Forelimb muscle (tissue), 1 donor: ENCODE measurements at regions not wholly inside any gene's neighbourhood (a gene's known extent, or its start where the extent isn't known, plus 50 kb on each side); places are given as distances from the start of the nearest gene placed in this dataset.
"Not testable (repeated sequence)": the region's sequence is repeated elsewhere in the genome, so short reads cannot be mapped to it uniquely, and the experiment has no call there.

Experiments used
- DNase-seq: peaks from one replicate; pipeline ENCODE4 v3.0.0-alpha.2; 2013; ENCODE audit warnings: low read depth

DNA sequence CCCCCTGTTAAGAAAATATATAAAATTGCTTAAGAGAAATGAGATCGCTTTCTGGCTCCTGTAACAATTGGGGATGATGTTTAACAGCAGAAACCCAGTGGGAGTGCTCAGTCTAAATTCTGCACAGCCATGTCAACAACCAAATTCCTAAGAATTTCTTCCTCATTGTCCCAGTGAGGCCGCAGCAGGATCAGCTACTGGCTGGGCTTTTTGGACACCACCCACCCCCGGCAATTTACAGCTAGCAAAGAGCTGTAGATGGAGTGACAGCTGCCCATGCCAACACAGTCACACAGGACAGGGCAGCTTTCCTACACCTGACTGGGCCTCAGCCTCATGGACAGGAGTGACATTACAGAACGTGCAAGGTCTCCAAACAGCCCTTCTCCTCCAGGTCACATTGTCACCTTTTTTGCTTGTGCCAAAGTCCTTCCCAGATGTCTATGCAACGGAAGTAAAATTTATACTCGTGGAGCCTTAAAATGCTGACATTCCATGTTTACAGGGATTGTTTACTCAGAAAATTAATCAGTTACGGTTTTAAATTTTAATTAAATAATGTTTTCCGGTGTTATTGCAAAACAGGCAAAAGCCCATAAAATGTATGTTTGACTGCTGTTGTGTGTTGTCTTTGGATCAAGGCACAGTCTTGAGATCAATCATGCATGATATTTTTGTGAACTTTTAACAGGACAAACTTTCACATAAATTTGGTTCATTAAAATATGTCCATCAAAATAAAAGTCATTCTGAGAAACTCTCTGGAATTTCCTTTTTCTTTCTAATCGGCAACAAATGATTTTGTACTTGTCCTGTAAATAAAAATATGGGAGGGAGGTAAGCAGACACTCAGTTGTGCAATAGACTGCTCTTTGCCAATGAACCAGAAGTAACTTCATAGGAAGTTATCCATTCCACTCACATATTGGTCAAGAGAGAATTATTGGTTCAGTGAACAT, 943.2 kb downstream of the MCTP2 start:
- DNase-seq: peak; percentile 76

GRCh38 chr15:95175914-95176658, 944.7 kb downstream of the MCTP2 start:
- no peak for DNase-seq

GRCh38 chr15:95176794-95177577, 945.6 kb downstream of the MCTP2 start:
- no peak for DNase-seq

- no peak for DNase-seq
Observed at GRCh38 chr15:95180530-95180929, 949.2 kb downstream of the MCTP2 start.

- no peak for DNase-seq
Observed at GRCh38 chr15:95182091-95182490, 950.7 kb downstream of the MCTP2 start.

DNA sequence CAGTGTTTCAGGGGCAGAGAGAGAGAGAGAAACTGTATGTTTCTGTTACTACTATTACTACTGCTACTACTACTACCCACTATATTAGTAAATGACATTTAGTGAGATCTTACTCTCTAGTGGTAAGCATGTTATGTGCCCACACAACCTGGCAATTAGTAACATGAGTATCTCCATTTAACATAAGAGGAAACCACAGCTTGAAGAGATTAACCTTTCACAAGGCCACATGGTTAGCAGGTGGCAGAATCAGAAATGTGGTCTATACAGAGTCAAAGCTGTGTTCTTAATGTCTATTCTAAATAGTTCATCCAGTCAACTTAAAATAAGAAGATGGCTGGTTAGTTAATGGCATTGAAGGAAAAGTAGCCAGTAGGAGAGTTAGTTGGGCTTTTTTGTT, 961.6 kb downstream of the MCTP2 start:
- DNase-seq: no peak

GRCh38 chr15:95194746-95195145, 963.4 kb downstream of the MCTP2 start:
- DNase-seq: no peak

DNA sequence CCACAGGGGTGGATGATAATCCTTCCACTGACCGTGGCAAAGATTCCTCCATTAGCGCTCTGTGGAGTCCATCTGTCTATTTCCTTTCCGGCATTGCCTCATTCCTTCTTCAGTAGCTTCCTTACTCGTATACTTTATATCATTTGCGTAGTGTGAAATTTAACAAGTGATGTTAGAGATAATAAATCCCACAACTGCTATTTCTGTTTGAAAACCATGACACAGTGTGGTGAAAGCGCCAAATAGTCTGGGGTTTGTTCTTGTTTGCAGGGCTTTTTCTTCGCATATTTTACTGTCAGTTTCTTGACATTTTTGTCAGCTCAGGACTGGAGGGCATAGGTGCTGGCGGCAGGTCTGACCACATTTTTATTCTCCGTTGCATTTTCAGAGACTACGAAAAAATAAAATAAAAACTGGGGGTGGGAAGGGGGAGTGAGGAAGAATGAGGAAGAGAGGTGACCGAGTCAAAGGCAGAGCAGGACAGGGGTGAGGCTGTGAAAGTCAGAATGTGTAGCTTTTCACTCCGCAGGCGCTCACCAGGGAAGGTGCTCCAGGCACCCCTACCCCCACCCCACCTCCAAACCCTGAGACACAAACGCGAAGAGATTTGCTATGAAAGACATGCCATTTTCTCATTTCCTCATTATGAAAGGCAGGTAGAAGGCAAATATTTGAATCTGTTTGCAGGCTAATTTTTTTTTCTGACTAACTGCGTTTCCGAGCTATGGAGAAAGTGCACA, 965.0 kb downstream of the MCTP2 start:
- no peak for DNase-seq

DNA sequence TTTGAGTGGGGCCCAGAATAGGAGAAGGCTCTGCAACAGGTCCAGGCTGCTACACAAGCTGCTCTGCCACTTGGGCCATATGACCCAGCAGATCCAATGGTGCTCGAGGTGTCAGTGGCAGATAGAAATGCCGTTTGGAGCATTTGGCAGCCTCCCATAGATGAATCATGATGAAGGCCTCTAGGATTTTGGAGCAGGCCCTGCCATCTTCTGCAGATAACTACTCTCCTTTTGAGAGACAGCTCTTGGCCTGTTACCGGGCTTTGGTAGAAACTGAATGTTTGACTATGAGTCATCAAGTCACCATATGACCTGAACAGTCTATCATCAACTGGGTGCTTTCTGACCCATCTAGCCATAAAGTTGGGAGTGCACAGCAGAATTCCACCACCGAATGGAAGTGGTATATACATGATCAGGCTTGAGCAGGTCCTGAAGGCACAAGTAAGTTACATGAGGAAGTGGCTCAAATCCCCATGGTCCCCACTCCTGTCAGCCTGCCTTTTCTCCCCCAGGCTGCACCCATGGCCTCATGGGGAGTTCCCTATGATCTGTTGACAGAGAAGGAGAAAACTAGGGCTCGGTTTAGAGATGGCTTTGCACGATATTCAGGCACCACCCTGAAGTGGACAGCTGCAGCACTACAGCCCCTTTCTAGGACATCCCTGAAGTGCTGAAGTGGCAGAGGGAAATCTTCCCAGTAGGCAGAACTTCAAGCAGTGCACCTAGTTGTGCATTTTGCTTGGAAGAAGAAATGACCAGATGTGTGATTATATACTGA, 971.4 kb downstream of the MCTP2 start:
- DNase-seq: no peak

DNA sequence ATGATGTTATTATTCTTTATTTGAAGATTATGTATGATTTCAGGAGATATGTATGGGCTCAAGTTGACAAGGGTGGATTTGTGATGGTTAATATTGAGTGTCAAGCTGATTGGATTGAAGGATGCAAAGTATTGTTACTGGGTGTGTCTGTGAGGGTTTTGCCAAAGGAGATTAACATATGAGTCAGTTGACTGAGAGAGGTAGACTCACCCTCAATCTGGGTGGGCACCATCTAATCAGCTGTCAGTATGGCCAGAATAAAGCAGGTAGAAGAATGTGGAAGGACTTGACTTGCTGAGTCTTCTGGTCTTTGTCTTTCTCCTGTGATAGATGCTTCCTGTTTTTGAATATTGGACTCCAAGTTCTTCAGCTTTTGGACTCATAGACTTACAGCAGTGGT, 973.7 kb downstream of the MCTP2 start:
- DNase-seq: no peak

DNA sequence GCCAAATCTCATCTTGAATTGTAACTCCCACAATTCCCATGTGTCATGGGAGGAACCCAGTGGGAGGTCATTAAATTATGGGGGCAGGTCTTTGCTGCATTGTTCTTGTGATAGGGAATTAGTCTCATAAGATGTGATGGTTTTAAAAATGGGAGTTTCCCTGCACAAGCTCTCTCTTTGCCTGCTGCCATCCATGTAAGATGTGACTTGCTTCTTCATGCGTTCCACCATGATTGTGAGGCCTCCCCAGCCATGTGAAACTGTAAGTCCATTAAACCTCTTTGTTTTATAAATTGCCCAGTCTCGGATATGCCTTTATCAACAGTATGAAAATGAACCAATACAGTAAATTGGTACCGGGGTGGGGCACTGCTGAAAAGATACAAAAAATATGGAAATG, 974.5 kb downstream of the MCTP2 start:
- DNase-seq: not testable (repeated sequence)

DNA sequence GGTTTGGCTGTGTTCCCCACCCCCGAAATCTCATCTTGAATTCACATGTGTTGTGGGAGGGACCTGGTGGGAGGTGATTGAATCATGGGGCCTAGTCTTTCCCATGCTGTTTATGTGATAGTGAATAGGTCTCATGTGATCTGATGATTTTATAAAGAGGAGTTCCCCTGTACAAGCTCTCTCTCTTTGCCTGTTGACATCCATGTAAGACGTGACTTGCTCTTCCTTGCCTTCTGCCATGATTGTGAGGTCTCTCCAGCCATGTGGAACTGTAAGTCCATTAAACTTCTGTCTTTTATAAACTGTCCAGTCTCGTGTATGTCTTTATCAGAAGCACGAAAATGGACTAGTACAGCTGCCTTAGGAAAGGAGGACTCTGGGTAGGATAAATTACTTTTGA, 976.7 kb downstream of the MCTP2 start:
- DNase-seq: no peak

DNA sequence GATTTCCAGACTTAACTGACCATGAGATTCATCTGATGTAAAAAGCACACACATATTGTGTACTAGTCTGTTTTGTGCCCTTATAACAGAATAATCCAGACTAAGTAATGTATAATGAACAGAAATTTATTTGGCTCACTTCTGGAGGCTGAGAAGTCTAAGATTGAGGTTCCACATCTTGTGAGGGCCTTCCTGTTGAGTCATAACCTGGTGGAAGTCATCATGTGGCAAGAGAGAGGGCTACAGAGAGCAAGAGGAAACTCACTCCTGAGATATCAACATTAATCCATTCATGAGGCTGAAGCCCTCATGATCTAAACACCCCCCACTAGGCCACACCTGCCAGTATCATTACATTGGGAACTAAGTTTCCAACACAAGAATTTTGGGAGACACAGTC, 977.6 kb downstream of the MCTP2 start:
- DNase-seq: no peak

- no peak for DNase-seq
Observed at GRCh38 chr15:95210436-95210981, 979.1 kb downstream of the MCTP2 start.

DNA sequence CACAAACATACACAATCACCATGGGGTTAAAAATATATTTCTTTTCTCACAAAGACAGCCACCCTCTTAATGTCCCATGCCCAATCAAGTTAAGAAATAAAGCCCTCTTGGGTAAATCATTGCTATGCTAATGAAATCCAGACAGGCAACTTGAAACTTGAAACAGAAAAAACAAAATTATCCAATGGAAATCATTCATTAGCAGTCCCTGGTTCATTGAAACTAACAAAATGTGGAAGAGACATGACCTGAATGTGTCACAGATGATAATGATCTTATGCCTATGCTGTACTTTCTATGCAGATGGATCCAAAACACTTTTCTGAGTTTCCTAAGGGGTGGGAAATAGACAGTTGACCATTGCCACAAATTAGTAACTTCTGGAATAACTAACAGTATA, 983.7 kb downstream of the MCTP2 start:
- DNase-seq: no peak

DNA sequence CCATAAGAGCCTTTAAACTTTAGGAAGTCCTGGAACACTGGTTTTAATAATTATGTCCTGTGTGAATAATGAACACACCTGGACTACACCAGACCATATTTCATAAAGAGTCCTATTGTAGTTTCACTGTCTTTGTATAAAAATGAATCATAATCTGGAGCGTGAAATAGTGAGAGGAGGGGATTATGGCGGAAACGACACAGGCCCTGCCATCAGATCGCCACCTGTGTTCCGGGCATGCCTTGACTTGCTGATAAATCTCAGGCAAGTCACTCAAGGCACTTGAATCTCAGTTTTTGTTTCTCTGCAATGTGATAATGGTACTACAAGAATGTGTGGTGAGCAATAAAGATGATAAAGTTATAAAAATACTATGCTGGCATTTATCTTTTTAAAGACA, 995.5 kb downstream of the MCTP2 start:
- no peak for DNase-seq

GRCh38 chr15:95227235-95227634, 995.9 kb downstream of the MCTP2 start:
- DNase-seq: no peak

DNA sequence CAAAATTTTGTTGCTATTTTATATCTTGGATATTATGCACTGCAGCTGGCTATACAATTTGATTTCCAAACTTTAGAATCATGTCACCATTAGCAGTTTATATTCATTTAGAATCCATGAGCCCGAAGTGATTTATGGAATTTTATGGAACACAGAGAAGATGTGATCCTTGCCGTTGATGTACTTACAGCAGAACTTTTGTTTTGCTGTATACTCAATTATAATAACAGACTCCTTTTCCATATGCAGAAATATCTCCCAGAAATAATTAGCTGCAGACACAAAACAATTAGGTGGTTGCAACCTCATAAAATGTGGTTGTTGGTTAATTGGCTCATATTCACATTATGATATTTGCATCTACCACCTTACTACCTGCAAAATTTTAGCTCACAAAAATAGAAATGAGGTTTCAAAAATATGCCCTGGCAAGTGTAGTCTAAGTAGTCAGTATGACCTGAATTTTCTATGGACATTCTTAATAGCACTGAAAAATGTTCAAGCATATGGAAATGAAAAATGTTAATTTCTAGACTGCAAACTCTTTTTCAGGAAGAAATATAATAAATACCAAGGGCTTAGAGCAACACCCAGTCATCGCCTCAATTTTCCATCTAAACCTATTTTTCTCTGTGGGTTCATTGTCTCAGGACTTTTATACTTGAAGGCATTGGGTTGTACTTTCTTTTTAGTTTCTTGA, 997.6 kb downstream of the MCTP2 start:
- no peak for DNase-seq

DNA sequence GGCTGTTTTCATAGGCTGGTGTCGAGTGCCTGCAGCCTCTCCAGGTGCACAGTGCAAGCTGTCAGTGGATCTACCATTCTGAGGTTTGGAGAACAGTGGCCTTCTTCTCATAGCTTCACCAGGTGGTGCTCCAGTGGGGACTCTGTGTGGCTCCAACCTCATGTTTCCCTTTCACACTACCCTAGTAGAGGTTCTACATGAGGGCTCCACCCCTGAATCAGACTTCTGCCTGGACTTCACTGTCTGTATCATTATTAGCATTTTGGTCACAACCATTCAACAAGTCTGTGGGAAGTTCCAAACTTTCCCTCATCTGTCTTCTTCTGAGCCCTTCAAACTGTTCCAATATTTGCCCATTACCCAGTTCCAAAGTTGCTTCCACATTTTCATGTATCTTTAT, 1003.7 kb downstream of the MCTP2 start:
- DNase-seq: no peak
